ENCODE measurements at regions not wholly inside any gene's neighbourhood (a gene's known extent, or its start where the extent isn't known, plus 50 kb on each side); places are given as distances from the start of the nearest gene placed in this dataset.

GRCh38 chr7:45391618-45392451 is 182.3 kb upstream of the ADCY1 start:
- WGBS (ENCODE audit: extremely low coverage, insufficient read length, low lambda C conversion rate): no CpG with 5 or more reads among the region's 38 CpGs
- no peaks in the 10 kb centered on the region for H3K23me2 ChIP-seq (ENCODE audit: insufficient read length, low read depth, low read length, poor library complexity, severe bottlenecking)
- no peak overlapping the region for H3T11ph ChIP-seq (ENCODE audit: low read length)
- no peak overlapping the region for H3K4me3 Mint-ChIP-seq
- no peak overlapping the region for H2AK5ac ChIP-seq (ENCODE audit: insufficient read length, low read length)
- H4K5ac ChIP-seq (ENCODE audit: insufficient read length, low read depth, low read length): no peak overlapping the region
- no peak overlapping the region for H3K27ac Mint-ChIP-seq
- no peaks in the 10 kb centered on the region for H3K4me1 ChIP-seq (ENCODE audit: insufficient read depth, low read length)
- peaks cover 1% of the 10 kb centered on the region; the same call in 1 of the 2 replicates for H3K27me3 Mint-ChIP-seq (ENCODE audit: low read depth)
- no peak overlapping the region for H4K8ac ChIP-seq (replicated peaks; ENCODE audit: insufficient read length, low read depth, low read length)
- peak; percentile 63 for DNase-seq
- no peak overlapping the region for H4K91ac ChIP-seq (ENCODE audit: insufficient read length, low read depth, low read length)
- H3K23ac ChIP-seq (ENCODE audit: insufficient read length, low read depth, low read length): no peak overlapping the region
- peaks cover 21 to 23% of the 10 kb centered on the region in 2 experiments; a peak in 4 of 5 replicates for H3K9me3 Mint-ChIP-seq
- no peak overlapping the region for H3K56ac ChIP-seq (ENCODE audit: insufficient read length, low read depth, low read length)
- H2BK120ac ChIP-seq (ENCODE audit: low read depth, low read length, poor library complexity, severe bottlenecking): no peak overlapping the region
- no peak overlapping the region for H3K27ac ChIP-seq (ENCODE audit: insufficient read length, low read depth, low read length)
- peaks cover 0 to 2% (median 0%) of the 10 kb centered on the region in 3 experiments; a peak in 5 of 7 replicates for H3K36me3 Mint-ChIP-seq (ENCODE audit: insufficient read depth in 1 of 3, low read depth in 3 of 3)
- no peaks in the 10 kb centered on the region for H3K27me3 ChIP-seq (ENCODE audit: insufficient read depth, low read length)
- no peak overlapping the region for H3K4me2 ChIP-seq (ENCODE audit: insufficient read depth, insufficient read length, low read length)
- no peak overlapping the region for H2BK20ac ChIP-seq (ENCODE audit: low read depth, low read length, poor library complexity, severe bottlenecking)
- no peaks in the 10 kb centered on the region for H3K9me3 ChIP-seq (ENCODE audit: control insufficient read depth, low read depth, low read length)
- no peak overlapping the region for H3K9ac ChIP-seq (ENCODE audit: extremely low read depth, insufficient read length, low read length)
- H3K79me1 ChIP-seq (ENCODE audit: insufficient read depth, low read depth, low read length, poor library complexity, severe bottlenecking): no peaks in the 10 kb centered on the region
- H3K14ac ChIP-seq (ENCODE audit: insufficient read depth, low read length): no peak overlapping the region
- peak; percentile 30; the same call in 1 of the 3 replicates for TF ChIP-seq CTCF (conservative IDR thresholded peaks at IDR 0.05)
- no peak overlapping the region for H2BK15ac ChIP-seq (ENCODE audit: low read depth, low read length)
- H3K4ac ChIP-seq (ENCODE audit: low read depth, low read length): no peak overlapping the region
- no peaks in the 10 kb centered on the region for H4K20me1 ChIP-seq (ENCODE audit: control insufficient read depth, insufficient read depth, insufficient read length)
- H2BK12ac ChIP-seq (ENCODE audit: insufficient read length, low read depth, low read length): no peak overlapping the region
- no peak overlapping the region for H3K18ac ChIP-seq (ENCODE audit: insufficient read length, low read depth, low read length)
- no peaks in the 10 kb centered on the region for H3K79me2 ChIP-seq (ENCODE audit: insufficient read depth, low read length)
- H2BK5ac ChIP-seq (ENCODE audit: insufficient read length, low read length): no peak overlapping the region
- no peak overlapping the region for H2AFZ ChIP-seq (ENCODE audit: low read length)
- no peaks in the 10 kb centered on the region for H3K4me1 Mint-ChIP-seq
